OCI-LY3 (cell line): ENCODE measurements at regions not wholly inside any gene's neighbourhood (a gene's known extent, or its start where the extent isn't known, plus 50 kb on each side); places are given as distances from the start of the nearest gene placed in this dataset.

ENCODE experiments used
- H2AFZ ChIP-seq: fragments of 200-600, 300-600 bp; shearing (Covaris generic); 2 replicates; pipeline ENCODE4 v1.6.0; 2014; ENCODE audit warnings: antibody characterized with exemption, low read depth, low read length
- H3K27ac ChIP-seq: fragments of 200-600, 300-600 bp; sonication (generic); 2 replicates; pipeline ENCODE4 v1.5.1; 2014; ENCODE audit warnings: mild to moderate bottlenecking, low read length, moderate library complexity, mixed read lengths
- H3K27me3 ChIP-seq: fragments of 200-600, 300-600 bp; sonication (generic); 2 replicates; pipeline ENCODE4 v1.6.1; 2014; ENCODE audit warnings: low read depth, low read length, mixed read lengths
- H3K36me3 ChIP-seq: fragments of 200-600, 300-600 bp; sonication (generic); replicated peaks from 2 replicates; pipeline ENCODE3; 2014; ENCODE audit warnings: low read depth, low read length, mixed read lengths
- H3K4me1 ChIP-seq: fragments of 300-600, 200-600 bp; sonication (generic); 2 replicates; pipeline ENCODE4 v1.6.1; 2014; ENCODE audit warnings: low read length, mixed read lengths
- H3K4me2 ChIP-seq: fragments of 200-600, 300-600 bp; sonication (generic); 2 replicates; pipeline ENCODE4 v1.6.1; 2014; ENCODE audit warnings: low read length, mixed read lengths
- H3K4me3 ChIP-seq: fragments of 300-600, 200-600 bp; sonication (generic); 2 replicates; pipeline ENCODE4 v1.5.1; 2014; ENCODE audit warnings: antibody characterized with exemption, mild to moderate bottlenecking, low read length, moderate library complexity
- H3K79me2 ChIP-seq: fragments of 300-600, 200-600 bp; shearing (Covaris generic); 2 replicates; pipeline ENCODE4 v1.6.1; 2014; ENCODE audit warnings: mild to moderate bottlenecking, low read length, mixed read lengths
- H3K9ac ChIP-seq: fragments of 300-600, 200-600 bp; shearing (Covaris generic); 2 replicates; pipeline ENCODE4 v1.6.0; 2014; ENCODE audit warnings: mild to moderate bottlenecking, low read length, moderate library complexity
- H3K9me3 ChIP-seq: fragments of 200-600, 300-600 bp; shearing (Covaris generic); 2 replicates; pipeline ENCODE4 v1.6.1; 2014; ENCODE audit warnings: low read length, mixed read lengths; ENCODE audit not compliant: insufficient read depth
- H4K20me1 ChIP-seq: fragments of 200-600, 300-600 bp; sonication (generic); 2 replicates; pipeline ENCODE4 v1.6.1; 2016; ENCODE audit warnings: low read length, mixed read lengths; ENCODE audit not compliant: insufficient read depth
- EZH2phosphoT487 ChIP-seq: fragments of 200-600 bp; shearing (Covaris generic); IDR thresholded peaks from 2 replicates; pipeline ENCODE4 v1.6.1; 2018; ENCODE audit warnings: antibody characterized with exemption, mixed run types, low read depth
- TF ChIP-seq, protein P1 (sequence below): fragments of 200-600, 300-600 bp; sonication (generic); IDR thresholded peaks from 2 replicates; pipeline ENCODE4 v1.5.1; 2014; ENCODE audit warnings: antibody characterized with exemption, low read length, low read depth

DNA sequence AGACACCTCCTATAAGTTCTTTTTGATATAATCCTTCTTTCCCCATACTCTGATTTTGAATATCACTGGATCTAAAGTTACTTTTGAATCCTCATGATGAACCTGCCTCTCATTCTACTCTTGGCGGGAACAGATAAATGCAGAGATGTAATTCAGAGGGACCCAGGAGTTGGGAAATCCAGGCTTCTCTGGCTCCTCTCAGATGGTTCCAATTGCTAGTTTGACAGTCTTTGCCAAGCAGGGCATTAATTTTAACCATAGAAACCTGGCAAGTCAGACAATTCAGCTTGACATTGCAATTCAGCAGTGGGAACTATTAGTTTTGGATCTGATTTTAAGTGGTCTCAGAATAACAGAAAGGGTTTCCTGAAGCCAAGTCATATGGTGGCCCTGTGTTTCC is 67.3 kb upstream of the KLF12 start:
- no peaks in the 10 kb centered on the region for H4K20me1 ChIP-seq
- H3K27me3 ChIP-seq, result no peaks in the 10 kb centered on the region
- TF ChIP-seq, protein P1, sequence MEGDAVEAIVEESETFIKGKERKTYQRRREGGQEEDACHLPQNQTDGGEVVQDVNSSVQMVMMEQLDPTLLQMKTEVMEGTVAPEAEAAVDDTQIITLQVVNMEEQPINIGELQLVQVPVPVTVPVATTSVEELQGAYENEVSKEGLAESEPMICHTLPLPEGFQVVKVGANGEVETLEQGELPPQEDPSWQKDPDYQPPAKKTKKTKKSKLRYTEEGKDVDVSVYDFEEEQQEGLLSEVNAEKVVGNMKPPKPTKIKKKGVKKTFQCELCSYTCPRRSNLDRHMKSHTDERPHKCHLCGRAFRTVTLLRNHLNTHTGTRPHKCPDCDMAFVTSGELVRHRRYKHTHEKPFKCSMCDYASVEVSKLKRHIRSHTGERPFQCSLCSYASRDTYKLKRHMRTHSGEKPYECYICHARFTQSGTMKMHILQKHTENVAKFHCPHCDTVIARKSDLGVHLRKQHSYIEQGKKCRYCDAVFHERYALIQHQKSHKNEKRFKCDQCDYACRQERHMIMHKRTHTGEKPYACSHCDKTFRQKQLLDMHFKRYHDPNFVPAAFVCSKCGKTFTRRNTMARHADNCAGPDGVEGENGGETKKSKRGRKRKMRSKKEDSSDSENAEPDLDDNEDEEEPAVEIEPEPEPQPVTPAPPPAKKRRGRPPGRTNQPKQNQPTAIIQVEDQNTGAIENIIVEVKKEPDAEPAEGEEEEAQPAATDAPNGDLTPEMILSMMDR, result no peak
- TF ChIP-seq EZH2phosphoT487, result no peak
- no peak overlapping the region for H2AFZ ChIP-seq
- no peaks in the 10 kb centered on the region for H3K36me3 ChIP-seq
- no peaks in the 10 kb centered on the region for H3K9me3 ChIP-seq
- H3K4me1 ChIP-seq, result no peaks in the 10 kb centered on the region
- H3K4me3 ChIP-seq, result no peak overlapping the region
- H3K9ac ChIP-seq, result no peak overlapping the region
- no peak overlapping the region for H3K4me2 ChIP-seq
- no peaks in the 10 kb centered on the region for H3K79me2 ChIP-seq
- H3K27ac ChIP-seq, result no peak overlapping the region

DNA sequence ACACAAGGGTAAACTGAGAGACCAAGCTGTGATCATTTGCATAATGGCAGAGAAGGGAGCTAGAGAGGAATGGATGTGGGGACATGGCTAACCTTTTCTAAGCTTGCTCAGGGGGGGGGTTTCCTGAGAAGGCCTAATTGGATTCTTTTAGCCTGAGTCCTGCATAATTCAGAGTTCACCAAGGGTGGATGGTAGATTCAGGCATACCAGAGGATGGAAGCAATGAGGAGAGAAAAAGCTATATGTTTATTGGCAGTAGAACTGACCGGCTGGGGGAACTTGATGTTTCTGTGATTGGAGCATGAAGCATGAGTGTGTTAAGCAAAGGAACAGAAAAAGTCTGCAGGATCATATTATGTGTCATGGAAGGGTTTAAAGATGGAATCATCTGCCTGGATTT is 65.9 kb upstream of the KLF12 start:
- Histone ChIP-seq H3K36me3 (no peaks in the 10 kb centered on the region), H2AFZ (no peak overlapping the region), H3K79me2 (no peaks in the 10 kb centered on the region), H3K4me2 (no peak overlapping the region), H3K27me3 (no peaks in the 10 kb centered on the region), H3K9me3 (no peaks in the 10 kb centered on the region), H3K9ac (no peak overlapping the region), H3K27ac (no peak overlapping the region), H4K20me1 (no peaks in the 10 kb centered on the region), H3K4me3 (no peak overlapping the region), H3K4me1 (no peaks in the 10 kb centered on the region)
- TF ChIP-seq, protein P1, result no peak
- TF ChIP-seq EZH2phosphoT487, result no peak

DNA sequence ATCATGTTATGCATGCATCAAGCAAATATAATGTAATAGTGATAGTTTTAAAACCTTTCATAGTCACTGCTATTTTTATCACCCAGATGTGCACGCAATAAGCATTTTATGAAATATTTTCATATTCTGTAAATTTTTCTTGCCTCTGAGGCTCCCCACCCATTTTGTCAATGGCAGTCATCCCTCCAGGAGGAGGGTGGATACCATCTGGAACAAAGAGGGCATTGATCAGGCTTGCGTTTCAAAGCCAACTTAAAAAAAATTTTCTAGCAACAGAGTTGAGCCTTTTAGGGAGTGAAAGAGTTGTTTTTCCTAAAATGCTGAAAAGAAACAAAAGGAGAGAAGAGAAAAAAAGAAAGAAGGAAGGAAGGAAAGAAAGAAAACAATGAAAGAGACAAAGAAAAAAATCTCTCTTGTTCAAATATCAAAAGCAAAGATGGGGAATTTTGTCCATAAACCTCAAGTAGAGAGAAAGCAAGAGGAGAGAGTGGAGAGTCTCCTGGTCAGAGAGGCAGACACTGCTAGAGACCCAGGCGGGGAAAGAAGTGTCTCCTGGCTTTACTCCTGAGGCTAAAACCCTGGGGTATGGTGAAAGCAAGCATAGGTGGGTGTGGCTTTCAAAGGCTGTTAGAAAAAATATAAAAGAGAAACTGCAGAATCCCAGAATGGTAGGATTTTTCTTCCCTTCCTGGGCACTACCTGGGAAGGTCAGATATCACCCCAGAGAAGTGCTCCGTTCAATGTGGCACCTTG is 63.6 kb upstream of the KLF12 start:
- H3K79me2 ChIP-seq, result no peaks in the 10 kb centered on the region
- H3K36me3 ChIP-seq, result no peaks in the 10 kb centered on the region
- TF ChIP-seq EZH2phosphoT487, result no peak
- TF ChIP-seq, protein P1, result no peak
- H2AFZ ChIP-seq, result no peak overlapping the region
- no peak overlapping the region for H3K4me2 ChIP-seq
- H3K27me3 ChIP-seq, result no peaks in the 10 kb centered on the region
- no peaks in the 10 kb centered on the region for H3K4me1 ChIP-seq
- no peaks in the 10 kb centered on the region for H3K9me3 ChIP-seq
- no peak overlapping the region for H3K4me3 ChIP-seq
- H3K9ac ChIP-seq, result no peak overlapping the region
- no peak overlapping the region for H3K27ac ChIP-seq
- H4K20me1 ChIP-seq, result no peaks in the 10 kb centered on the region

DNA sequence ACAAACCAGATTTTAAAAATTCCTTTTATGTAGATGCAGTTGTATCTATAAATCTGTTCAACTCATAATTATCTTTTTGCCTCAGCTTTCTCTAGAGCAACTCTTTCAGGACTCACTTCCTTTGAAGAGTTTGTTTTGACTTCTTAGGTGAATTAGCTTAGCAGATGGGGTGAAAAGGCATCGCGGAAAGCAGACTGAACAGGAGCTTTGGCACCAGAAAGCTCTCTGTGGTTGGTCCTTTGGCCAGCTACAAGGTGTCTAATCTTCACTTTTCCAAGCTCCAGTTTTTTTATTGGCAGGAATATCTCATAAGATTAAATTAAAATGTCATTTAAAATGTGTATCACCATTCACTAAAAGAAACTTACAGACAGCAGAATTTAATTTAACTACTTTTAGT is 60.6 kb upstream of the KLF12 start:
- Histone ChIP-seq H3K27ac (no peak overlapping the region), H3K4me1 (no peaks in the 10 kb centered on the region), H3K27me3 (no peaks in the 10 kb centered on the region), H2AFZ (no peak overlapping the region), H3K4me3 (no peak overlapping the region), H4K20me1 (no peaks in the 10 kb centered on the region), H3K9ac (no peak overlapping the region), H3K36me3 (no peaks in the 10 kb centered on the region), H3K9me3 (no peaks in the 10 kb centered on the region), H3K4me2 (no peak overlapping the region), H3K79me2 (no peaks in the 10 kb centered on the region)
- TF ChIP-seq, protein P1, result no peak
- TF ChIP-seq EZH2phosphoT487, result no peak
